ENCODE measurements at regions not wholly inside any gene's neighbourhood (a gene's known extent, or its start where the extent isn't known, plus 50 kb on each side); places are given as distances from the start of the nearest gene placed in this dataset.

GRCh38 chr1:13935336-13935735, 235.3 kb downstream of the PRDM2 start:
- H3K4me3 Mint-ChIP-seq = no peak overlapping the region
- Histone ChIP-seq H3K9ac (ENCODE audit: insufficient read depth, low read length, poor library complexity, severe bottlenecking) (no peak overlapping the region), H3K36me3 (replicated peaks in 1 of 2; ENCODE audit: control insufficient read depth in 1 of 2, insufficient read depth in 2 of 2, low read length in 2 of 2) (no peaks in the 10 kb centered on the region), H4K20me1 (ENCODE audit: insufficient read depth, low read length) (no peaks in the 10 kb centered on the region), H3K4me1 (ENCODE audit: control insufficient read depth in 1 of 2, insufficient read depth in 2 of 2, low read length in 2 of 2) (no peaks in the 10 kb centered on the region), H3K27ac (ENCODE audit: low read depth in 1 of 2, low read length in 2 of 2) (no peak overlapping the region), H3K4me3 (replicated peaks in 1 of 3; ENCODE audit: low read depth in 2 of 3, low read length in 3 of 3) (no peak overlapping the region), H3K4me2 (replicated peaks; ENCODE audit: extremely low read depth, low read length, poor library complexity, severe bottlenecking) (no peak overlapping the region), H3K79me2 (ENCODE audit: insufficient read depth, low read length) (no peaks in the 10 kb centered on the region), H3K27me3 (ENCODE audit: control insufficient read depth in 2 of 2, insufficient read depth in 2 of 2, low read length in 2 of 2) (no peaks in the 10 kb centered on the region), H3K9me3 (replicated peaks in 1 of 2; ENCODE audit: control insufficient read depth in 1 of 2, insufficient read depth in 1 of 2, low read length in 2 of 2) (no peaks in the 10 kb centered on the region), H2AFZ (ENCODE audit: insufficient read depth, low read depth, low read length, poor library complexity, severe bottlenecking) (no peak overlapping the region)
- H3K27ac Mint-ChIP-seq = no peak overlapping the region
- H3K36me3 Mint-ChIP-seq = no peaks in the 10 kb centered on the region
- intact Hi-C loops (cut with micrococcal nuclease) = no loop called here
- TF ChIP-seq CTCF (IDR thresholded peaks at IDR 0.05) = no peak
- no peaks in the 10 kb centered on the region for H3K4me1 Mint-ChIP-seq
- H3K27me3 Mint-ChIP-seq (ENCODE audit: low read depth in 3 of 3) = peaks cover 0 to 6% (median 2%) of the 10 kb centered on the region in 3 donors
- no CpG with 5 or more reads among the region's 5 CpGs for WGBS (ENCODE audit: insufficient coverage)
- no peak for DNase-seq
- peaks cover 0 to 5% (median 2%) of the 10 kb centered on the region in 7 donors for H3K9me3 Mint-ChIP-seq

- Histone ChIP-seq H2AFZ (ENCODE audit: insufficient read depth, low read depth, low read length, poor library complexity, severe bottlenecking) (no peak overlapping the region), H3K4me2 (replicated peaks; ENCODE audit: extremely low read depth, low read length, poor library complexity, severe bottlenecking) (no peak overlapping the region), H4K20me1 (ENCODE audit: insufficient read depth, low read length) (no peaks in the 10 kb centered on the region), H3K9ac (ENCODE audit: insufficient read depth, low read length, poor library complexity, severe bottlenecking) (no peak overlapping the region), H3K9me3 (replicated peaks in 1 of 2; ENCODE audit: control insufficient read depth in 1 of 2, insufficient read depth in 1 of 2, low read length in 2 of 2) (peaks cover 12% of the 10 kb centered on the region in 2 donors), H3K4me3 (replicated peaks in 1 of 3; ENCODE audit: low read depth in 2 of 3, low read length in 3 of 3) (no peak overlapping the region), H3K79me2 (ENCODE audit: insufficient read depth, low read length) (no peaks in the 10 kb centered on the region), H3K27me3 (ENCODE audit: control insufficient read depth in 2 of 2, insufficient read depth in 2 of 2, low read length in 2 of 2) (no peaks in the 10 kb centered on the region), H3K27ac (ENCODE audit: low read depth in 1 of 2, low read length in 2 of 2) (no peak overlapping the region), H3K36me3 (replicated peaks in 1 of 2; ENCODE audit: control insufficient read depth in 1 of 2, insufficient read depth in 2 of 2, low read length in 2 of 2) (no peaks in the 10 kb centered on the region), H3K4me1 (ENCODE audit: control insufficient read depth in 1 of 2, insufficient read depth in 2 of 2, low read length in 2 of 2) (no peaks in the 10 kb centered on the region)
- Mint-ChIP-seq H3K27me3 (ENCODE audit: low read depth in 3 of 3) (peaks cover 0 to 7% (median 0%) of the 10 kb centered on the region in 3 donors), H3K27ac (no peak overlapping the region), H3K4me1 (no peaks in the 10 kb centered on the region), H3K36me3 (no peaks in the 10 kb centered on the region), H3K4me3 (no peak overlapping the region), H3K9me3 (peaks cover 9 to 19% (median 17%) of the 10 kb centered on the region in 7 donors)
- TF ChIP-seq CTCF (IDR thresholded peaks at IDR 0.05) = no peak
- DNase-seq = no peak
- no CpG with 5 or more reads among the region's 1 CpG for WGBS (ENCODE audit: insufficient coverage)
- intact Hi-C loops (cut with micrococcal nuclease) = no loop called here
These were observed 241.3 kb downstream of the PRDM2 start for GRCh38 chr1:13941315-13941714.
